ENCODE measurements at regions not wholly inside any gene's neighbourhood (a gene's known extent, or its start where the extent isn't known, plus 50 kb on each side); places are given as distances from the start of the nearest gene placed in this dataset.
"Not testable (repeated sequence)": the region's sequence is repeated elsewhere in the genome, so short reads cannot be mapped to it uniquely, and the experiment has no call there.

DNA sequence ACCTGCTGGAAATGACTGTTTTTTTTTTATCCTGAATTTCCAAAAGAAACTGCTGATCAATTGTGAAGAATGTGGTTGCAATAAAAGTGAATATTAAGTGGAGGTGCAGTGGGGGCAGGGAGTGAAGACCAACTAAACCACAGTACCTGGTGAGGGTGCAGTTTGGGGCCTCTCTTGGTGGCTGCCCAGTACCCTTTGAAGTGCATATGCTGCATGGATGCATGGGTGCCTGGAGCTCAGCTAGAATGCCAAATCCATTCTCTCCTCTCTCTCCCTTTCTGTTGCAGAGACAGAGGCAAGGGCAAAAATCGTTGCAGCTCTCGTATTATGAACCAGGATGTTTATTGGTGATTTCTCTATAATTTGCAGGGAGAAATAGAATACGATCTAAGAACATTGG is 420.5 kb upstream of the ONECUT1 start:
- ATAC-seq, result no peak
- no peak overlapping the region for H3K4me3 Mint-ChIP-seq

DNA sequence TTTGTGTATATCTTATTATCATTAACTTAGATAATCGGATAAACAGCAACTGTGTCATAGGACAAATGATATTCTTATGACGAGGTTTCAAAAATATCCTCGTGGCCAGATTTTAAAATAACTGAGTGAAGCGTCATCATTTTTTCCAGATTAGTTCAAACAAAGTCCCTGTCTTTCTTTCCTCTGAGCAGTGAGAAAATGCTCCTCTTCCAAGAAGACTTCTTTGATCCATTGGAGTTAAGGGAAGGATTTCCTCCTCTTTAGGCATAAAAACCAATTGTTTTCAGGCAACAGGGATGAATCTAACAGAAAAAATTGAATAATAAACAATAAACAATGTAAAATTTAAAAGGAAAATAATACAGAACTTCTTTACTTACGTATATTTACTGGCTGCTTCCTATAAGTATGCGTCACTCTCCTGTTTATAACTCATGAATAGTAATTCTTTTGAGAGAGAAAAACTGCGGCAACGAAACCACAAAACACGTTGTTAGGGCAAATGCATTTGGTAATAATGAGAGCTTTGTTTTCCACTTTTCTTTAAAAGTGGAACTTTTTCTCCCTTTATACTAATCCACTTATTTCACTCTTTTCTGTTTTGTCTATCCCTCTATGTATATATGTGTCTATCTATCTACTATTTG is 419.4 kb upstream of the ONECUT1 start:
- H3K36me3 Mint-ChIP-seq (ENCODE audit: low read depth), result no peaks in the 10 kb centered on the region
- H3K27me3 Mint-ChIP-seq, result peaks cover 22% of the 10 kb centered on the region
- no peak overlapping the region for H3K27ac Mint-ChIP-seq
- H3K4me1 Mint-ChIP-seq, result no peaks in the 10 kb centered on the region
- DNase-seq (no peak), ATAC-seq (no peak)
- H3K4me3 Mint-ChIP-seq, result no peak overlapping the region
- H3K9me3 ChIP-seq (ENCODE audit: control insufficient read depth, low read length, poor library complexity, severe bottlenecking), result no peaks in the 10 kb centered on the region

More for the DNA sequence above, 420.5 kb upstream of the ONECUT1 start:
- no peak overlapping the region for H3K27ac Mint-ChIP-seq
- H3K27me3 Mint-ChIP-seq, result peaks cover 22% of the 10 kb centered on the region
- no peaks in the 10 kb centered on the region for H3K36me3 Mint-ChIP-seq (ENCODE audit: low read depth)
- no peaks in the 10 kb centered on the region for H3K4me1 Mint-ChIP-seq
- no peak for DNase-seq
- no peaks in the 10 kb centered on the region for H3K9me3 ChIP-seq (ENCODE audit: control insufficient read depth, low read length, poor library complexity, severe bottlenecking)

DNA sequence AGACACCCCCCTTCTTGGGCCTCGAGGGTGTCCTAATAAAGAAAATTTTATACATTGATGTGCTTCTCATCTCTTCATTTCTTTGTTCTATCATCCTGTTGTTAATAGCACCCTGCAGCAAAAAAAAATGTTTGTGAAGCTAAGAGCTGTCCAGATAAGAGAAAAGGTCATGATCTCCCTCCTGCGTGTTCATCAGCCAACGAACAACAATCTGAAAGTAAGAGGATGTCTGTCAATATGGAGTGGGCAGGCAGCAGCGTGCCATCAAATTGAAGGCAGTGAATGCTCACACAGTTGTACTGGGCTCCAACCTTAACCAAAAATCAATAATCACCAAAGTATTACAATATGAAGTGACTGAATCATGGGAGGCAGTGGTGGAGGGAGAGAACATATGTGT is 418.6 kb upstream of the ONECUT1 start:
- Mint-ChIP-seq H3K27ac (no peak overlapping the region), H3K4me1 (no peaks in the 10 kb centered on the region), H3K27me3 (peaks cover 18% of the 10 kb centered on the region), H3K4me3 (no peak overlapping the region), H3K36me3 (ENCODE audit: low read depth) (no peaks in the 10 kb centered on the region)
- ATAC-seq, result no peak
- no peaks in the 10 kb centered on the region for H3K9me3 ChIP-seq (ENCODE audit: control insufficient read depth, low read length, poor library complexity, severe bottlenecking)
- no peak for DNase-seq

DNA sequence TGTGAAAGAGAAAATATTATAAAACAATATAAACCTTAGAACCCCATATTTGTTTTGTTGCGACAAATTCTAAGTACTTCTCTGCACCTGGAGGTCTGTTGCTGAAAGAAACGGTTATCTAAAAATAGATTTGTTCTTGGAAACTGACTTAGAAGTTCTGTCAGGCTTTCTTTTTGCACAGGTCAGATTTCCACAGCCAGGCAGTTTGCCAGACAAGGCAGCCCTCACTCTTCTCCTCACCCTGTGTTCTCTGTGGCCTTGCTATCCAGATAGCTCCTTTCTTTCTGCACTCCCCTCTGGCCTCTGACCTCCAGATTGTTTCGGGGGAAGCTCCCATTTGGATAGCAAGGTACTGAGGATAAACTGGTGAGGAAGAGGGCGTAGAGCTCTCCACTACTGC is 413.3 kb upstream of the ONECUT1 start:
- Mint-ChIP-seq H3K4me1 (no peaks in the 10 kb centered on the region), H3K4me3 (no peak overlapping the region), H3K27ac (no peak overlapping the region), H3K27me3 (peaks cover 14% of the 10 kb centered on the region), H3K36me3 (ENCODE audit: low read depth) (no peaks in the 10 kb centered on the region)
- no peak for ATAC-seq
- H3K9me3 ChIP-seq (ENCODE audit: control insufficient read depth, low read length, poor library complexity, severe bottlenecking), result no peaks in the 10 kb centered on the region
- no peak for DNase-seq

DNA sequence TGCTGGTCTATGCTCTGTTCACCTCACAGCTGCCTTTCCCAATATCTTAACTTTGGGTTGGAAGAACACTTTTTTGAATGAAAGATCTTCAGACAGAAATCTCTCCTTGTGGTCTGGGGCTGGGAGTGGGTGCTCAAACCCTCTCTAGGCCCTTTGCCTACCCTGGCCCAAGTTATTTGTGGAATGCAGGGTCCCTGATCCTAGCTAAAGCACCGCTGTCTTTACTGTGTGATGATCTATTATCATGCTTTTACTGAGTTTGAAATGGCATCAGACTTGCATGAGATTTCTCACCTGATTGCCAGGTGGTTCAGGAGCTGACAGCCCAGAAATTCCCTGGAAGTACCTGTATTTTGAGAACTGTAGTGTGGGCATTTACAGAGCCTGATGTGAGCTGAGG is 412.7 kb upstream of the ONECUT1 start:
- no peaks in the 10 kb centered on the region for H3K4me1 Mint-ChIP-seq
- no peak for DNase-seq
- ATAC-seq, result no peak
- H3K4me3 Mint-ChIP-seq, result no peak overlapping the region
- no peaks in the 10 kb centered on the region for H3K36me3 Mint-ChIP-seq (ENCODE audit: low read depth)
- H3K27ac Mint-ChIP-seq, result no peak overlapping the region
- H3K9me3 ChIP-seq (ENCODE audit: control insufficient read depth, low read length, poor library complexity, severe bottlenecking), result no peaks in the 10 kb centered on the region
- peaks cover 19% of the 10 kb centered on the region for H3K27me3 Mint-ChIP-seq

DNA sequence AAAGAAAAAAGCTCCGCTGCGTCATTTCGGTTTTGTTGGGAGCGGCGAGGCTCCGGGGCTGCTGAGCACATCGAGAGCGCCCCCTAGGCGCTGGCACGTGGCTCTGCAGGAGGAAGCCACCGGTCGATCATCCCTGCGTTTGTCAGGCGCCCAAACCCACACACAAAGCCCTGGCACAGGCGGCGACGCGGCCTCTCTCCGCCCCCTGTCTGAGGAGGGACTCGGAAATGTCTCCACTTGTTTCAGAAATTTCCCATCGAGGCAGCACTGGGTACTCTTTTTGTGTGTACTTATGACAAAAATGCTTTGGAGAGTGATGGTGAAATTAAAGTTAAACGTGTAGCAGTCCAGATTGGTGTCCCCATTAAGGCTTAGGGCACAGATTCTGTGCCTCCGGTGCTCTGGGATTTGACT is 407.3 kb upstream of the ONECUT1 start:
- Mint-ChIP-seq H3K27ac (no peak overlapping the region), H3K27me3 (peaks cover 26% of the 10 kb centered on the region), H3K36me3 (ENCODE audit: low read depth) (no peaks in the 10 kb centered on the region), H3K4me1 (no peaks in the 10 kb centered on the region), H3K4me3 (no peak overlapping the region)
- ATAC-seq, result no peak
- no peaks in the 10 kb centered on the region for H3K9me3 ChIP-seq (ENCODE audit: control insufficient read depth, low read length, poor library complexity, severe bottlenecking)
- no peak for DNase-seq

DNA sequence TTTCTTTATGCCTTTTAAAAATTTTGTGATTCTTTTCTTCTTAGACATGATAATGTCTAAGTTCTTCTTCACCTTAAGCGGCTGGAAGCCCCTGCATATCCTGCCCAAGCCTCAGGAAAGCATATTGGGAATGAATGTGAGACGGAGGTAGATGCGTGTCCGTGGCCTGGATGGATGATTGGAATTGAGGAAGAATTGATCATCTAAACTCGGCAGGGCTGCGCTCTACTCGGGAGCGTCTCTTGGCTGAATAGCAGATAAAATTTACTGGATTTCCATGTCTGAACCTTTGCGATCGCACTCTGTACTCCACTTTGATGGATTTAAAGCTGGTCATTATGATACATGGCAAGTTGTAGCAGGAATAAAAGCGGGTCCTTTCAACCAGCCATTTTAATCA is 406.7 kb upstream of the ONECUT1 start:
- H3K9me3 ChIP-seq (ENCODE audit: control insufficient read depth, low read length, poor library complexity, severe bottlenecking), result no peaks in the 10 kb centered on the region
- Mint-ChIP-seq H3K4me1 (no peaks in the 10 kb centered on the region), H3K27ac (no peak overlapping the region), H3K4me3 (no peak overlapping the region), H3K27me3 (peaks cover 24% of the 10 kb centered on the region), H3K36me3 (ENCODE audit: low read depth) (no peaks in the 10 kb centered on the region)
- DNase-seq (no peak), ATAC-seq (no peak)

DNA sequence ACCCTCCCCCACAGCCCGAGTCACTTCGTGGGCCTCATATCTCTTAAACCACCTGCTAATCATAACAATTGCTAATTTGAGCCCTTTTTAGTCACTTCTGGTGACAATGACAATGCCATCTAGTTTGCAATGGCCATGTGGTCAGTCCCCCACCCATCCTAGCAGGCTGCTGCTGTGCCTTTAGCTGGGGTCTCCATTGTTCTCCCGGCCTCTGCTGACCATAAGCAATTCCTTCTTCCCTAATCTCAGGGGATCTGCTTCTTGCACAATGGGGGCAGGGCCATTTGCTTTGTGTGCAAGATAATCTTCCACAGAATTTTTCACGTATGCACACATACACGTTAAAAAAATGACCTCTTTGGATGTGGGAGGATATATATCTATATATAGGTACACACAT is 406.1 kb upstream of the ONECUT1 start:
- no peak overlapping the region for H3K4me3 Mint-ChIP-seq
- no peaks in the 10 kb centered on the region for H3K36me3 Mint-ChIP-seq (ENCODE audit: low read depth)
- no peak overlapping the region for H3K27ac Mint-ChIP-seq
- DNase-seq (no peak), ATAC-seq (no peak)
- H3K4me1 Mint-ChIP-seq, result no peaks in the 10 kb centered on the region
- H3K27me3 Mint-ChIP-seq, result peaks cover 19% of the 10 kb centered on the region
- H3K9me3 ChIP-seq (ENCODE audit: control insufficient read depth, low read length, poor library complexity, severe bottlenecking), result no peaks in the 10 kb centered on the region

DNA sequence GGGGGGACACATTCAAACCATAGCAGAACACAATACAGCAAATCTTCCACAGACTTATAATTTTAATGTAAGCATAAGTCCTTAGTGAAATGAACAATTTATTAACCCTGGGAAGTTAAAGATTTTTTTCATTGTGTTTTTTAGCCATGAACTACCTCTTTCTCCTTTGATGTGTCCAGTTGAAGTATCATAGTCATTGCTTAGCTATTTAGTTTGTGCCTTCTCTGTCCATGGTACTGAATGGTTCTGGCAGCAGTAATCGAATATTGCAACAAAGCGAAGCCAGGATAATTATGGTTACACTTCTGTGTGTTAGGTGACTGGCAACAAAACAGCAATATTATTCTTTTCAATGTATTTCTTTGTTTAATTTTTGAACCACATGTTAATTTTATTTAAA is 403.0 kb upstream of the ONECUT1 start:
- Mint-ChIP-seq H3K4me1 (no peaks in the 10 kb centered on the region), H3K36me3 (ENCODE audit: low read depth) (no peaks in the 10 kb centered on the region), H3K4me3 (no peak overlapping the region), H3K27me3 (peaks cover 10% of the 10 kb centered on the region), H3K27ac (no peak overlapping the region)
- no peak for ATAC-seq
- no peak for DNase-seq
- no peaks in the 10 kb centered on the region for H3K9me3 ChIP-seq (ENCODE audit: control insufficient read depth, low read length, poor library complexity, severe bottlenecking)

DNA sequence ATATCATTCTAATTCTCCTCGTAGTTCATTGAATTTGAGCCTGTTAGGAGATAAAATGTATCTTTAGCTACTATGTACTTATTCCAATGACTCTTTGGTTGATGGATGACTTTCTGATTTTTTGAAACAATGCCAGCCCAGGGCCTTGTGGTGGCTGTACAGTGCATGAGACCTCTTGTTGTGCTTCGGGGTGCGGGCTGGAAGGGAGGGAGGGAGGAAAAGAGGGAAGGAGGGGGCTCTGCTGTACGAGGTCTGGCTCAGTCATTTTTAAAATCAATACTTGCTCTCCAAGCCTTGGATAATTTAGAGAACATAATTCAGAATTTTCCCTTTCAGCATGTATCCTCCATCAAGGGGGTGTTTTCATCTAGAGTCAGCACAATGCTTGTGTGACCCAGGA is 399.7 kb upstream of the ONECUT1 start:
- H3K36me3 Mint-ChIP-seq (ENCODE audit: low read depth), result no peaks in the 10 kb centered on the region
- ATAC-seq, result no peak
- no peaks in the 10 kb centered on the region for H3K9me3 ChIP-seq (ENCODE audit: control insufficient read depth, low read length, poor library complexity, severe bottlenecking)
- H3K4me3 Mint-ChIP-seq, result no peak overlapping the region
- H3K27me3 Mint-ChIP-seq, result no peaks in the 10 kb centered on the region
- DNase-seq, result no peak
- H3K4me1 Mint-ChIP-seq, result no peaks in the 10 kb centered on the region
- H3K27ac Mint-ChIP-seq, result no peak overlapping the region

DNA sequence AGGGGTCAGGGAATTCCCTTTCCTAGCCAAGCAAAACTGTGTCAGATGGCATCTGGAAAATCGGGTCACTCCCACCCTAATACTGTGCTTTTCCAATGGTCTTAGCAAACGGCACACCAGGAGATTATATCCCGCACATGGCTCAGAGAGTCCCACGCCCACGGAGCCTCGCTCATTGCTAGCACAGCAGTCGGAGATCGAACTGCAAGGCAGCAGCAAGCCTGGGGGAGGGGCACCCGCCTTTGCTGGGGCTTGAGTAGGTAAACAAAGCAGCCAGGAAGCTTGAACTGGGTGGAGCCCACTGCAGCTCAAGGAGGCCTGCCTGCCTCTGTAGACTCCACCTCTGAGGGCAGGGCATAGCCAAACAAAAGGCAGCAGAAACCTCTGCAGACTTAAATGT is 393.3 kb upstream of the ONECUT1 start:
- not testable (repeated sequence) for ATAC-seq; DNase-seq; H3K4me3 Mint-ChIP-seq; H3K36me3 Mint-ChIP-seq (ENCODE audit: low read depth); H3K27ac Mint-ChIP-seq; H3K27me3 Mint-ChIP-seq; H3K9me3 ChIP-seq (ENCODE audit: control insufficient read depth, low read length, poor library complexity, severe bottlenecking); H3K4me1 Mint-ChIP-seq

DNA sequence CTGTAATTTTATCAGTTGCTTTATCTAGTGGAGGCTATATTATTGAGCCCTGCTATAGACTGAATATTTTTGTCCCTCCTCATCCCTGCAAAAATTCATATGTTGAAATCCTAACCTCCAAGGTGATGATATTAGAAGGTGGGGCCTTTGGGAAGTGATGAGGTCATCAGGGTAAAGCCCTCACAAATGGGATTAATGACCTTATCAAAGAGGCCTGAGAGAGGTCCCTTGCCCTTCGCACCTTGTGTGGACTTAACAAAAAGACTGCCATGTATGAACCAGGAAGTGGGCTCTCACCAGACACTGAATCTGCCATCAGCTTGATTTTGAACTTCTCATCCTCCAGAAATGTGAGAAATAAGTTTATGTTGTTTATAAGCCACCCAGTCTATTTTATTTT is 381.4 kb upstream of the ONECUT1 start:
- no peak for DNase-seq
- Mint-ChIP-seq H3K36me3 (ENCODE audit: low read depth) (no peaks in the 10 kb centered on the region), H3K4me3 (no peak overlapping the region), H3K27me3 (peaks cover 18% of the 10 kb centered on the region), H3K4me1 (no peaks in the 10 kb centered on the region), H3K27ac (no peak overlapping the region)
- H3K9me3 ChIP-seq (ENCODE audit: control insufficient read depth, low read length, poor library complexity, severe bottlenecking), result no peaks in the 10 kb centered on the region
- no peak for ATAC-seq

DNA sequence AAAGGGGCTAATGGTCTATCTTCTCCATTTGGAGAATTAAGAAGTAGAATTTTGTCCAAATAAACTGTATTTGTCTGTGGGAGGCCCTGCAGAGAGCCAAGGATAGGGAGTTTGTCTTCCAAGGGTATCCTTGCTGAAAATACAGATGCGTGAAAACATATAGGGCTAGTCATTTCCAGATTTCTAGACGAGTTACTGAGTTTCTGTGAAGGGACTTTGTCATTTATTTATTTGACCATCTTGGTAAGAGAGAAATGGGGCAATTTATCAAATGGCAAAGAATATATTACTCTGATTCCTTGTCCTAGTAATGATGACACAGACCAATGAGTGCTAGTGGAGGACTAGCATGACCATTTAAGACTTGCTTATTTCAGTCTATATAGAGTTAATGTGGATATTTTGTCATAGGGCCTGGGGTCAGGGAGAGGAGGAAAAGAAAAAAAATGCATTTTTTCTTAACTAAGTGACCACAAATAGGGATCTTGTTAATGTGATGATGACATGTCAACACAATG is 376.6 kb upstream of the ONECUT1 start:
- Mint-ChIP-seq H3K27ac (no peak overlapping the region), H3K27me3 (no peaks in the 10 kb centered on the region), H3K4me3 (no peak overlapping the region), H3K4me1 (no peaks in the 10 kb centered on the region), H3K36me3 (ENCODE audit: low read depth) (no peaks in the 10 kb centered on the region)
- no peaks in the 10 kb centered on the region for H3K9me3 ChIP-seq (ENCODE audit: control insufficient read depth, low read length, poor library complexity, severe bottlenecking)
- DNase-seq, result no peak
- no peak for ATAC-seq

DNA sequence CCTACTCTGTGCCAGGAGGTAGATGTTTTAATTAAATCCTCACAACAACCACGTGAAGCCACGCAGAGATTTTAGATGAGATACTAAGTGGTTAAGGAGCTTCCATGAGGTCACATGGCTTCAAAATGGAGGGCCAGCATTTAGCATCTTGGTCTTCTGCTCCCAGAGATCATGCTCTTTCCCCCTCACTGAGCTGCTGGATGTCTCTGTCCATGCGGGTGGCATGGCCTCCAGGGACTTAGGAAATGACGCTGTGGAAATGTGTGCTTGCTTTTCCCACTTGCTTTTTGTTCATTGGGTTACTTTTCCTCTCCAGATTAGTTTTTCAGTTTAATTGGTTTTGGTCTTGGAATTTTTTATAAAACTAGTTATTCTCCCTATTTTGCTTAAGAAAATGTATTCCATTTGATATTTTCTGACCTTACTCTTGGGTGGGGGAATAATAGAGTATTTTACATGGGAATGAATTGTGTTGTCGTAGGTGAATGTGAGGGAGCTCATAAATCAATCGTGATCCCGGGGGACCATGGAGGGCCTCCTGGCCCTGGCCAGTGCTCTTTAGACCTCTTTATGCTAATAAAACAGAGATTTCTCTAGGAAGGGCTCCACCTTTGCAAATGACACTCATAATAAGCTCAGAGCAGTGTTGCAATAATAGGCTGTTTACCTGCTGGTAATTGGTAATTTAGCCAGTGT is 376.0 kb upstream of the ONECUT1 start:
- no peaks in the 10 kb centered on the region for H3K9me3 ChIP-seq (ENCODE audit: control insufficient read depth, low read length, poor library complexity, severe bottlenecking)
- ATAC-seq (no peak), DNase-seq (no peak)
- Mint-ChIP-seq H3K27ac (no peak overlapping the region), H3K4me3 (no peak overlapping the region), H3K4me1 (no peaks in the 10 kb centered on the region), H3K27me3 (no peaks in the 10 kb centered on the region), H3K36me3 (ENCODE audit: low read depth) (no peaks in the 10 kb centered on the region)

All from T-helper 17 cell (primary cell).